ENCODE measurements at regions not wholly inside any gene's neighbourhood (a gene's known extent, or its start where the extent isn't known, plus 50 kb on each side); places are given as distances from the start of the nearest gene placed in this dataset.

DNA sequence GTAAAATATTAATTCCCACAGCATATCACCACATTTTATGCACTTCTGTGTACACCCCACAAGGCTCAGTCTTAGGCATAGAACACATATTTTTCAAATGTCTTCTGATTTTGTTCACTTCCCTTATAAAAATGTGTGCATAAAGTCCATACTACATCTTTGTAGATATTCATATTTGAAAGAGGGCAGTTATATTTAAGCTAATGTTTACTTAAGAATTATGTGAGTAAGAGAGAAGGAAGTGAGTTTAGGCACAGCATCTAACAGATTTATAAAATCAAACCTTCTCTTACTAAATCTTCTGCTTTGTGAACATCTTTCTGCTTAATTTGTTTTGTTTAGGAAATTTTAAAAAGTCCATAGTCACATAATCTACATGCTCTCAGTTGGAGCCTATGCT lies 648.1 kb downstream of the FSCB start:
- Histone ChIP-seq H3K18ac (ENCODE audit: low read depth in 1 of 2, low read length in 2 of 2) (no peak overlapping the region), H2BK12ac (ENCODE audit: low read length in 2 of 2) (no peak overlapping the region), H3K14ac (ENCODE audit: low read length in 2 of 2) (no peak overlapping the region), H3K9ac (ENCODE audit: low read length) (no peak overlapping the region), H3K4me2 (ENCODE audit: low read length, poor library complexity, severe bottlenecking) (no peak overlapping the region), H3K23ac (ENCODE audit: low read length in 2 of 2) (no peak overlapping the region), H3K9me3 (ENCODE audit: control insufficient read depth, low read length) (peaks cover 3% of the 10 kb centered on the region), H4K8ac (ENCODE audit: low read length) (no peak overlapping the region), H4K91ac (ENCODE audit: low read length) (no peak overlapping the region), H2BK15ac (ENCODE audit: low read depth, poor library complexity, severe bottlenecking) (no peak overlapping the region), H3K27me3 (ENCODE audit: control insufficient read depth in 1 of 2, insufficient read depth in 1 of 2, low read length in 2 of 2) (no peaks in the 10 kb centered on the region), H3K36me3 (ENCODE audit: control insufficient read depth in 1 of 2, insufficient read depth in 2 of 2, low read depth in 1 of 2, low read length in 2 of 2) (no peaks in the 10 kb centered on the region), H3K4ac (ENCODE audit: low read depth in 1 of 2, low read length in 2 of 2) (no peak overlapping the region), H2AFZ (ENCODE audit: low read depth, low read length) (no peak overlapping the region), H2AK5ac (ENCODE audit: low read length, severe bottlenecking) (no peak overlapping the region), H2BK5ac (ENCODE audit: low read depth, low read length, poor library complexity, severe bottlenecking) (no peak overlapping the region), H3K4me3 (ENCODE audit: insufficient read depth in 1 of 2, low read depth in 1 of 2, low read length in 2 of 2) (no peak overlapping the region), H3K79me1 (replicated peaks; ENCODE audit: low read length, poor library complexity, severe bottlenecking) (no peaks in the 10 kb centered on the region), H2BK120ac (ENCODE audit: low read depth, low read length) (no peak overlapping the region), H3K27ac (ENCODE audit: low read length, poor library complexity, severe bottlenecking) (no peak overlapping the region), H3K4me1 (ENCODE audit: control insufficient read depth, insufficient read depth, low read depth, low read length) (no peaks in the 10 kb centered on the region)
- no peak for DNase-seq

DNA sequence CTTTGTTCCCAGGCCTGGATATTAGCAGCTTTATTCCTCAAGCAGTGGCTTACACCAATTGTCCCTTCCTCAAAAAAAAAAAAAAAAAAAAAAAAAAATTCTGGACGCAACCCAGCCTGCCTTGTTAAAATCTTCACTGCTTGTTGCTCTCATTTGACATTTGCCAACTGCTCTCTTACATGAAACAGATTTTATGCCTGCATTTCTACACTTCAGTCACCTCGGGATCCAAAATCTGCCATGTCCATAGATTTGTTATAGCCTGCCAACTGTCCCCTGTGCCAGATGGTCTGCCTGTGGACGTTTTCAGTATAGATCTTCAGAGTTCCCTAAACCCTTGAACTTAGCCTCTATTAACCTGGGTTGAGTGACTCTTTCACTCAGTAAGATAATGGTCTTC lies 651.5 kb downstream of the FSCB start:
- Histone ChIP-seq H2AK5ac (ENCODE audit: low read length, severe bottlenecking) (no peak overlapping the region), H3K9ac (ENCODE audit: low read length) (no peak overlapping the region), H3K23ac (ENCODE audit: low read length in 2 of 2) (no peak overlapping the region), H3K18ac (ENCODE audit: low read depth in 1 of 2, low read length in 2 of 2) (no peak overlapping the region), H3K4me3 (ENCODE audit: insufficient read depth in 1 of 2, low read depth in 1 of 2, low read length in 2 of 2) (no peak overlapping the region), H3K9me3 (ENCODE audit: control insufficient read depth, low read length) (peaks cover 3% of the 10 kb centered on the region), H3K27ac (ENCODE audit: low read length, poor library complexity, severe bottlenecking) (no peak overlapping the region), H2BK5ac (ENCODE audit: low read depth, low read length, poor library complexity, severe bottlenecking) (no peak overlapping the region), H2BK15ac (ENCODE audit: low read depth, poor library complexity, severe bottlenecking) (no peak overlapping the region), H3K4ac (ENCODE audit: low read depth in 1 of 2, low read length in 2 of 2) (no peak overlapping the region), H3K27me3 (ENCODE audit: control insufficient read depth in 1 of 2, insufficient read depth in 1 of 2, low read length in 2 of 2) (no peaks in the 10 kb centered on the region), H3K4me2 (ENCODE audit: low read length, poor library complexity, severe bottlenecking) (no peak overlapping the region), H2AFZ (ENCODE audit: low read depth, low read length) (no peak overlapping the region), H3K14ac (ENCODE audit: low read length in 2 of 2) (no peak overlapping the region), H4K8ac (ENCODE audit: low read length) (no peak overlapping the region), H2BK12ac (ENCODE audit: low read length in 2 of 2) (no peak overlapping the region), H2BK120ac (ENCODE audit: low read depth, low read length) (no peak overlapping the region), H3K79me1 (replicated peaks; ENCODE audit: low read length, poor library complexity, severe bottlenecking) (no peaks in the 10 kb centered on the region), H3K36me3 (ENCODE audit: control insufficient read depth in 1 of 2, insufficient read depth in 2 of 2, low read depth in 1 of 2, low read length in 2 of 2) (no peaks in the 10 kb centered on the region), H3K4me1 (ENCODE audit: control insufficient read depth, insufficient read depth, low read depth, low read length) (no peaks in the 10 kb centered on the region), H4K91ac (ENCODE audit: low read length) (no peak overlapping the region)
- 89% methylated on average over 3 of the region's 3 CpGs for WGBS
- DNase-seq: no peak

DNA sequence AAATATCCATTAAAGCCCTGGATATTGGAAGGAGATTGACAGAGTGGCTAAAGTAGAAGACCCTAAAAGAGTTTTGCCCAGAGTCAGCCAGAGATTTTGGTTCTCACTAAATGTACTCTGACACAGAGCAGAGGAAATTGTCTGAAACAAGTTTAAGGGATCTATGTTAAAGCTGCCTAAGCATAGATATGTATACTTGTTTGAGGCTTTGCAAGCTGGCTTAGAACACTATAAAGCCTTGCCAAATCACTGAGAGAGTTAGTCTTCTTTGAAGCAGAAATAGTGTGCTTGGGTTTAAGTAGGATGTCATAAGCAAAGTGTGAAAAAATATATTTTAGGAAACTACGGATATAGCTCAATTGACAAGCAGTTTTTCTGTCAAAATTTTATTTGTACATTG lies 653.5 kb downstream of the FSCB start:
- H3K4me2 ChIP-seq (ENCODE audit: low read length, poor library complexity, severe bottlenecking): no peak overlapping the region
- H2BK5ac ChIP-seq (ENCODE audit: low read depth, low read length, poor library complexity, severe bottlenecking): no peak overlapping the region
- H3K4me3 ChIP-seq (ENCODE audit: insufficient read depth in 1 of 2, low read depth in 1 of 2, low read length in 2 of 2): no peak overlapping the region
- no CpG with 5 or more reads among the region's 1 CpG for WGBS
- no peaks in the 10 kb centered on the region for H3K27me3 ChIP-seq (ENCODE audit: control insufficient read depth in 1 of 2, insufficient read depth in 1 of 2, low read length in 2 of 2)
- no peak overlapping the region for H2BK15ac ChIP-seq (ENCODE audit: low read depth, poor library complexity, severe bottlenecking)
- no peak overlapping the region for H4K91ac ChIP-seq (ENCODE audit: low read length)
- no peak overlapping the region for H2AK5ac ChIP-seq (ENCODE audit: low read length, severe bottlenecking)
- H3K4ac ChIP-seq (ENCODE audit: low read depth in 1 of 2, low read length in 2 of 2): no peak overlapping the region
- no peak overlapping the region for H3K14ac ChIP-seq (ENCODE audit: low read length in 2 of 2)
- DNase-seq: no peak
- H2BK12ac ChIP-seq (ENCODE audit: low read length in 2 of 2): no peak overlapping the region
- no peak overlapping the region for H3K9ac ChIP-seq (ENCODE audit: low read length)
- no peak overlapping the region for H3K27ac ChIP-seq (ENCODE audit: low read length, poor library complexity, severe bottlenecking)
- H3K36me3 ChIP-seq (ENCODE audit: control insufficient read depth in 1 of 2, insufficient read depth in 2 of 2, low read depth in 1 of 2, low read length in 2 of 2): no peaks in the 10 kb centered on the region
- no peaks in the 10 kb centered on the region for H3K79me1 ChIP-seq (replicated peaks; ENCODE audit: low read length, poor library complexity, severe bottlenecking)
- H3K4me1 ChIP-seq (ENCODE audit: control insufficient read depth, insufficient read depth, low read depth, low read length): no peaks in the 10 kb centered on the region
- H3K18ac ChIP-seq (ENCODE audit: low read depth in 1 of 2, low read length in 2 of 2): no peak overlapping the region
- no peak overlapping the region for H2AFZ ChIP-seq (ENCODE audit: low read depth, low read length)
- H3K23ac ChIP-seq (ENCODE audit: low read length in 2 of 2): no peak overlapping the region
- no peak overlapping the region for H4K8ac ChIP-seq (ENCODE audit: low read length)
- no peaks in the 10 kb centered on the region for H3K9me3 ChIP-seq (ENCODE audit: control insufficient read depth, low read length)
- H2BK120ac ChIP-seq (ENCODE audit: low read depth, low read length): no peak overlapping the region

DNA sequence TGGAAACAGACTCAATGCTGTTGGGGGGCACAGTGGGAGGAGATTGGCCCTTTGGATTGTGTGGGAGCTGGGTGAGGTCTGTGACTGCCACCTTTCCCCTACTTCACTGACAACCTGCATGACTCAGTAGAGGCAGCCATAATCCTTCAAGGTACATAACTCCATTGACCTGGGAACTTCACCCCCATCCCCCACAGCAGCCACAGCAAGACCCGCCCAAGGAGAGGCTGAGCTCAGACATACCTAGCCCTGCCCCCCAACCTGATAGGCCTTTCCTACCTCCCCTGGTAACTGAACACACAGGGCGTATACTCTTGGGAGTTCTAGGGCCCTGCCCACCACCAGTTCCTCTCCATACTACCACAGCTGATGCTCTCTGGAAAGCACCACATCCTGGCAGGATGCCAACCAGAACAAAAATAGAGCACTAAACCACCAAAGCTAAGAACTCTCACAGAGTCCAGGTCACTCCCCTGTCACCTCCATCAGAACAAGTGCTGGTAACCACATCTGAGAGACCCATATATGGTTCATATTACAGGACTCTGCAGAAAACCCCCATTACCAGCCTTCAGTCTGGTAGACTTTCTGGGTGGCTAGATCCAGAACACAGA lies 703.9 kb downstream of the FSCB start:
- Histone ChIP-seq H3K4me1 (ENCODE audit: control insufficient read depth, insufficient read depth, low read depth, low read length) (no peaks in the 10 kb centered on the region), H3K27me3 (ENCODE audit: control insufficient read depth in 1 of 2, insufficient read depth in 1 of 2, low read length in 2 of 2) (no peaks in the 10 kb centered on the region), H2BK12ac (ENCODE audit: low read length in 2 of 2) (no peak overlapping the region), H3K18ac (ENCODE audit: low read depth in 1 of 2, low read length in 2 of 2) (no peak overlapping the region), H3K4me2 (ENCODE audit: low read length, poor library complexity, severe bottlenecking) (no peak overlapping the region), H4K8ac (ENCODE audit: low read length) (no peak overlapping the region), H3K9me3 (ENCODE audit: control insufficient read depth, low read length) (peaks cover 15% of the 10 kb centered on the region), H2BK120ac (ENCODE audit: low read depth, low read length) (no peak overlapping the region), H2BK15ac (ENCODE audit: low read depth, poor library complexity, severe bottlenecking) (no peak overlapping the region), H3K27ac (ENCODE audit: low read length, poor library complexity, severe bottlenecking) (no peak overlapping the region), H4K91ac (ENCODE audit: low read length) (no peak overlapping the region), H3K23ac (ENCODE audit: low read length in 2 of 2) (no peak overlapping the region), H3K4ac (ENCODE audit: low read depth in 1 of 2, low read length in 2 of 2) (no peak overlapping the region), H3K14ac (ENCODE audit: low read length in 2 of 2) (no peak overlapping the region), H3K79me1 (replicated peaks; ENCODE audit: low read length, poor library complexity, severe bottlenecking) (no peaks in the 10 kb centered on the region), H2AK5ac (ENCODE audit: low read length, severe bottlenecking) (no peak overlapping the region), H3K36me3 (ENCODE audit: control insufficient read depth in 1 of 2, insufficient read depth in 2 of 2, low read depth in 1 of 2, low read length in 2 of 2) (no peaks in the 10 kb centered on the region), H2AFZ (ENCODE audit: low read depth, low read length) (no peak overlapping the region), H2BK5ac (ENCODE audit: low read depth, low read length, poor library complexity, severe bottlenecking) (no peak overlapping the region), H3K9ac (ENCODE audit: low read length) (no peak overlapping the region), H3K4me3 (ENCODE audit: insufficient read depth in 1 of 2, low read depth in 1 of 2, low read length in 2 of 2) (no peak overlapping the region)
- WGBS: 85% methylated on average over 2 of the region's 2 CpGs
- DNase-seq: no peak

Data from mesenchymal stem cell (in vitro differentiated cells and primary cell).